Mucosa of descending colon (tissue), 3 donors: ENCODE measurements at regions not wholly inside any gene's neighbourhood (a gene's known extent, or its start where the extent isn't known, plus 50 kb on each side); places are given as distances from the start of the nearest gene placed in this dataset.

Source experiments
- ATAC-seq: fragments of 200-7000 bp; cut with Tn5 transposase; one replicate; pipeline ENCODE4 v1.9.1; 2020; ENCODE audit warnings: mild to moderate bottlenecking, moderate library complexity
- DNase-seq, 3 donors: peaks; one replicate each; pipeline ENCODE4 v3.0.0-alpha.2; 2020
- H3K36me3 ChIP-seq: fragments of 200-600 bp; one replicate; pipeline ENCODE4 v1.8.0; 2021; ENCODE audit warnings: low read depth, mild to moderate bottlenecking
- H3K4me1 ChIP-seq: fragments of 200-600 bp; one replicate; pipeline ENCODE4 v1.8.0; 2021; ENCODE audit warnings: low read depth, mild to moderate bottlenecking
- H3K4me3 ChIP-seq: fragments of 200-600 bp; one replicate; pipeline ENCODE4 v1.8.0; 2021; ENCODE audit warnings: mild to moderate bottlenecking
- H3K9me3 ChIP-seq: fragments of 200-600 bp; one replicate; pipeline ENCODE4 v1.8.0; 2021; ENCODE audit warnings: mild to moderate bottlenecking
- intact Hi-C, 2 donors: fragments of 100-400 bp; cut with DNase I in 1 of 2; cut with micrococcal nuclease in 1 of 2; formaldehyde crosslinking; loops; one replicate each; pipeline versions ENCODE4 v1.11.0 to v1.11.1; 2022; cut with DNase I, micrococcal nuclease
- TF ChIP-seq, protein P1 (sequence below): fragments of 200-600 bp; IDR thresholded peaks from one replicate; pipeline ENCODE4 v1.8.0; 2022; ENCODE audit warnings: antibody characterized with exemption, mild to moderate bottlenecking
- donor health status: DM: no; HTN: no; CAD: no; lungs with moderate emphysema.
- donor health status: DM: no; HTN: no; CAD: no.
- donor health status: DM: no; HTN: yes; CAD: no.

DNA sequence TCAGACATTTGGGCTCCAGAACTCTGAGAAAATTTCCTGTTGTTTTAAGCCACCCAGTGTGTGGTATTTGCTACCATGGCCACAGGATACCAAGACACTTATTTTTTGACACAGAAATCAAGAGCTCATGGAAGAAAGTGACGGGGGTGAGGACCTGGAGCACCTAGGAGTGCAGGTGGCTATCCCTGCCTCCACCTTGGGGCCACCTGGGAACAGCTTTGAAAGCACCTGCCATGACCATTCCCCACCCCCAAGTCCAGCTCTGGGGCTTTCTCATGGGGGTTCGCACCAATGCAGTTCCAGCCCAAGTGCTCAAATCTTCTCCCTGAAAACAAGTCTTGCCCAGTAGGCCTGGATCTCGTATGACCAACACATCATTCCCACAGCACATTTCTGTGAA lies 214.9 kb upstream of the IRX1 start:
- Histone ChIP-seq H3K4me3 (no peak overlapping the region), H3K36me3 (no peaks in the 10 kb centered on the region), H3K9me3 (peaks cover 7% of the 10 kb centered on the region), H3K4me1 (no peaks in the 10 kb centered on the region)
- TF ChIP-seq, protein P1, sequence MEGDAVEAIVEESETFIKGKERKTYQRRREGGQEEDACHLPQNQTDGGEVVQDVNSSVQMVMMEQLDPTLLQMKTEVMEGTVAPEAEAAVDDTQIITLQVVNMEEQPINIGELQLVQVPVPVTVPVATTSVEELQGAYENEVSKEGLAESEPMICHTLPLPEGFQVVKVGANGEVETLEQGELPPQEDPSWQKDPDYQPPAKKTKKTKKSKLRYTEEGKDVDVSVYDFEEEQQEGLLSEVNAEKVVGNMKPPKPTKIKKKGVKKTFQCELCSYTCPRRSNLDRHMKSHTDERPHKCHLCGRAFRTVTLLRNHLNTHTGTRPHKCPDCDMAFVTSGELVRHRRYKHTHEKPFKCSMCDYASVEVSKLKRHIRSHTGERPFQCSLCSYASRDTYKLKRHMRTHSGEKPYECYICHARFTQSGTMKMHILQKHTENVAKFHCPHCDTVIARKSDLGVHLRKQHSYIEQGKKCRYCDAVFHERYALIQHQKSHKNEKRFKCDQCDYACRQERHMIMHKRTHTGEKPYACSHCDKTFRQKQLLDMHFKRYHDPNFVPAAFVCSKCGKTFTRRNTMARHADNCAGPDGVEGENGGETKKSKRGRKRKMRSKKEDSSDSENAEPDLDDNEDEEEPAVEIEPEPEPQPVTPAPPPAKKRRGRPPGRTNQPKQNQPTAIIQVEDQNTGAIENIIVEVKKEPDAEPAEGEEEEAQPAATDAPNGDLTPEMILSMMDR = no peak
- intact Hi-C loops = no loop called here
- ATAC-seq = no peak
- DNase-seq = no peak

DNA sequence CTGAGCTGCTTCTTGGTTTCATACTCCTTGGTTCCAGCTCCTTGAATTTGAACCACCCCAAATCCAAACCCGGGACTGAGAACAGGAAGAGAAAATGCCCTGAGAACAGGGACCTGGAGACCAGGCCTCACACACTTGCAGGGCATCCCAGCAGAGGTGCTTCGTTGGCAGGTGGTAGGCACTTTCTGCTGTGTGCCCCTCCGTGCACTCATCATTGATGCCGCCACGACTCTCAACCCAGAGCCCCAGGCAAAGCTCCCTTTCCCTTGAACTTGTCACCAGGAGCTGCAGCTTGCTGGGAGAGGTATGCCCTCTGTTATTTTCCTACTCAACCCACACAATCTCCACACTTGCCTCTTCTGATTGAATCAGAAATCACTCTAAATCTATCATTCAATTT lies 217.8 kb upstream of the IRX1 start:
- TF ChIP-seq, protein P1 = no peak
- no peaks in the 10 kb centered on the region for H3K36me3 ChIP-seq
- H3K9me3 ChIP-seq = peaks cover 21% of the 10 kb centered on the region
- no peak for ATAC-seq
- no peak overlapping the region for H3K4me3 ChIP-seq
- intact Hi-C loops = no loop called here
- no peaks in the 10 kb centered on the region for H3K4me1 ChIP-seq
- DNase-seq = no peak

DNA sequence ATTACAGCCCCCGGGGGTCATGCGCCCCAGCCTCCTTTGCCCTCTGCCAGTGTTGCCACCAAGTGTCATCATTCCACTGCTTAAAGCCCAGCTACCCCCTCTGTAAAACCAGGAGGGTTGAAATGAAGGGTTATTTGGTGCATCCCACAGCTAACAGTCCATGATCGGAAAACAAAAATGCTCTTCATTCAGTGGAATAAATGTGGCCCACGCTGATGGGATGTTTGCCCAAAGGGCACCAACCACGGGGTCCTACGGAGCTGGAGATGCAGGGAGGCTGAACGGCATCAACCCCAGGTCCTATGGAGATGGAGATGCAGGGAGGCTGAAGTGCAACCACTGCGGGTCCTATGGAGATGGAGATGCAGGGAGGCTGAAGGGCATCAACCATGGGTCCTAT lies 218.5 kb upstream of the IRX1 start:
- no peaks in the 10 kb centered on the region for H3K4me1 ChIP-seq
- no peaks in the 10 kb centered on the region for H3K36me3 ChIP-seq
- intact Hi-C loops = no loop called here
- no peak overlapping the region for H3K4me3 ChIP-seq
- H3K9me3 ChIP-seq = peaks cover 28% of the 10 kb centered on the region
- ATAC-seq (no peak), DNase-seq (no peak)
- TF ChIP-seq, protein P1 = no peak

DNA sequence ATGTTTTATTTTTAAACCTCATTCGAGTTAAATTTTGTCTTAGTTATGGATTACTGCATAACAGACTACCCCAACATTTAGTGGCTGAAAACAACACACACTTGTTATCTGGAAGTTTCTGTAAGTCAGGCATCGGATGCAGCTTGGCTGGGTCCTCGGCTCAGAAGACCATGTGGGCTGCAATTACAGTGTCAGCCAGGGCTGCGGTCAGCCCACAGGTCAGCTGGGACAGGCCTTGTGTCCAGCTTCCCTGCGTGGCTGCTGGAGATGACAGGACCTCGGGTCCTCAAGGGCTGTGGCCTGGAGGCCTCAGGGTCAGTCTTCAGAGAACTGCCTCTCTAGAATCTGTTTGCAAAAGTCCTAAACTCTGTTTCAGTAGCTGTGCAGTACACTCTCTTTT lies 219.0 kb upstream of the IRX1 start:
- no peak for ATAC-seq
- no peaks in the 10 kb centered on the region for H3K36me3 ChIP-seq
- intact Hi-C loops = no loop called here
- TF ChIP-seq, protein P1 = no peak
- DNase-seq = no peak
- no peak overlapping the region for H3K4me3 ChIP-seq
- H3K4me1 ChIP-seq = no peaks in the 10 kb centered on the region
- peaks cover 34% of the 10 kb centered on the region for H3K9me3 ChIP-seq

DNA sequence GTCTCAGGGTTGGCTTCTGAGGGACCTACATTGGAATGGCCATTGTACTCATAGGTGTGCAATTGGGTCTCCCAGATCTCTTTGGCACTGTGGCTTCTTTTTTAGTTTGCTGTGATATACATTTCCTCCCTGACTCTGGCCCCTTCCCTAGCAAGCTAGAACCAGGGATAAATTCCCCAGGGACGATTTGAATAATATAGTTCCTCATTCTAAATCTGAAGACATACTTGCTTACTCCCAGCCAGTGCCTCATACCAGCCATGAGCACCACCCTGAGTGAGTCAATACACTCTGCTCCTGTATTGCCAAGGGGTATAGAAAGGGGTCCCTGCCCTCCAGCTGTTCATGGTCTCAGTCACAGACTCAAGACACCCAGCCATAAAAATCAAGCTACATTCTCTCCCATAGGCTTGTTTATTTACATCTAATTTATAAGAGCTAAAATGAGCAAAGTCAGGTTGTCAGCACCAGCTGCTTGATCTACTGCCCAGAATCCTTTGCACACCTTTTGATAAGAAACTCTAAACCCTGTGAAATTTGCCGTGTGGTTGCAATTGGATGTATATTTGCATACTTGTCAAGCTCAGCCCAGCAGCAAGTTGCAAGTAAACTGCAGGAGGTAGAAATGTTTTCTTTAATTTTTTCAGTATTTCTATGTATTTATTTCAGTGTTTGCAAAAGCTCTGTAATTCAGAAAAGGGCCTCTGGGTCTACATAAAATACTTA lies 219.9 kb upstream of the IRX1 start:
- Histone ChIP-seq H3K4me3 (no peak overlapping the region), H3K36me3 (no peaks in the 10 kb centered on the region), H3K4me1 (no peaks in the 10 kb centered on the region), H3K9me3 (peaks cover 40% of the 10 kb centered on the region)
- TF ChIP-seq, protein P1 = no peak
- DNase-seq (no peak), ATAC-seq (no peak)
- intact Hi-C loops = no loop called here

DNA sequence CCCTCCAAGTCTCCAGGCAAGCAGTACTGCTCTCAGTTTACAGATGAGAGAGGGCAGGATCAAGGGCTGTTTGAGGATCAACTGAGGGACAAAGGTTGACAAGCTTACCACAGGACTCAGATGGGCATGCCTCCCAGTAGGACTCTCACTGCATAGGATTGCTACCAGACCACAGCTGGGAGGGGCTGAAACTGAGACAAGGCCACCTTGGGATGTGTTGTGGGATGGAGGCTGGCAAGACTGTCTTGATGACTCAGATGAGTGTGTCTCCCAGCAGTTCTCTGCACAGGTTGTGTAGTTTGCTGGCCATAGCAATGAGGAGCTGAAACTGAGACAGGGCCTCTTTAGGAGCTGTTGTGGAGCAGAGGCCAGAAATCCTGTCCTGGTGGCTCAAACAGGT lies 222.2 kb upstream of the IRX1 start:
- H3K9me3 ChIP-seq = peaks cover 47% of the 10 kb centered on the region
- TF ChIP-seq, protein P1 = no peak
- H3K36me3 ChIP-seq = no peaks in the 10 kb centered on the region
- ATAC-seq (no peak), DNase-seq (no peak)
- H3K4me1 ChIP-seq = no peaks in the 10 kb centered on the region
- intact Hi-C loops = no loop called here
- H3K4me3 ChIP-seq = no peak overlapping the region
